ENCODE measurements at regions not wholly inside any gene's neighbourhood (a gene's known extent, or its start where the extent isn't known, plus 50 kb on each side); places are given as distances from the start of the nearest gene placed in this dataset.

DNA sequence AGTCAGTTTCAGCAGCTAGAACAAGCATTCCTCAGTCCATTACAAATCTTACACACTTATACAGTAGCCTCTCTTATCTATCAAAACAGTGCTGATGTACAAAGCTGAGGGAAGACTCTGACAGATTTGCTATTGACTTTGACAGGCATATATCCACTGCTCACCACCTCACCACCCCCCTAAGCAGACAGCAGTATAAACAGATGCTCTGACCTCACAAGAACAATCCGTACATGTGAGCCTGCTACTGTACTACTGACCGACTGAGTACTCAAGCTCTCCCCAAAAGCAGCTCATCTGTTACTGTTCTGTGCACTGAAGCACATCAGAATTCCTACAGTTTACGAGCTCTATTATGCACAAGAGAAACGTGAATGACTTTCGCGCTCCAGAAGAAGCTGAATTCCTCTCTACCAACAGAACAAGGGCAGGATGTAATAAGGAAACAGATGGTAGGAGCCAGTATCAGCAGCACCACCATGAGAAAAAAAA is 95.6 kb upstream of the PDE1A start:
- Histone ChIP-seq H3K4me3 (ENCODE audit: low read depth in 1 of 2, low read length in 2 of 2) (peak overlapping the region; percentile 41 to 53), H3K4me1 (ENCODE audit: control insufficient read depth in 1 of 2, insufficient read depth in 2 of 2, low read length in 2 of 2) (no peaks in the 10 kb centered on the region), H3K9me3 (ENCODE audit: control insufficient read depth in 1 of 2, low read length in 2 of 2) (no peaks in the 10 kb centered on the region), H3K27me3 (ENCODE audit: low read depth, low read length) (no peaks in the 10 kb centered on the region), H3K27ac (ENCODE audit: low read length) (no peak overlapping the region), H3K36me3 (ENCODE audit: control insufficient read depth in 1 of 2, insufficient read depth in 2 of 2, low read length in 2 of 2) (no peaks in the 10 kb centered on the region)

DNA sequence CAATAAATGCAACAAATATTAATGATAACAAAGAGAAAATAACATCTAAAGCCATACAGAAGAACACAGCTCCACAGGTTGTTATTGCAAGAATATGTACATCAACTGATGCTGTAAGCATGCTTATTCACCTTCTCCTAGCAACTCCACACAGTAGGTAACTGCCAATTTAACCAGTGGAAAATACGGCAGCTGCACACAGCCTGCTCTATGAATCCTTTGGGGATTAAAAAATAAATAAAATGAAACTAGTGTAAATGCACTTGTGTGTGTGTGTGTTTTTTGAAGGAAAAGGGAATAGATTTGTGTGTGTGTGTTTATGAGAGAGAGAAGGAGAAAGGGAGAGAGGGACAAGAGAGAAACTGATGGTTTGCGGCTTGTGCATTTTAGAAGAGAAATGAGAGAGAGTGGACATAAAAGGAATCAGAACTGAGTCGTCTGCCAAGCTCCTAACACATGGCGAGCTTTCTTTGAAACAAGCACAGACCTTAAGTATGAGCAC is 96.2 kb upstream of the PDE1A start:
- Histone ChIP-seq H3K9me3 (ENCODE audit: control insufficient read depth in 1 of 2, low read length in 2 of 2) (no peaks in the 10 kb centered on the region), H3K27ac (ENCODE audit: low read length) (no peak overlapping the region), H3K27me3 (ENCODE audit: low read depth, low read length) (no peaks in the 10 kb centered on the region), H3K4me3 (ENCODE audit: low read depth in 1 of 2, low read length in 2 of 2) (peak overlapping the region; percentile 41 to 53), H3K4me1 (ENCODE audit: control insufficient read depth in 1 of 2, insufficient read depth in 2 of 2, low read length in 2 of 2) (no peaks in the 10 kb centered on the region), H3K36me3 (ENCODE audit: control insufficient read depth in 1 of 2, insufficient read depth in 2 of 2, low read length in 2 of 2) (no peaks in the 10 kb centered on the region)

DNA sequence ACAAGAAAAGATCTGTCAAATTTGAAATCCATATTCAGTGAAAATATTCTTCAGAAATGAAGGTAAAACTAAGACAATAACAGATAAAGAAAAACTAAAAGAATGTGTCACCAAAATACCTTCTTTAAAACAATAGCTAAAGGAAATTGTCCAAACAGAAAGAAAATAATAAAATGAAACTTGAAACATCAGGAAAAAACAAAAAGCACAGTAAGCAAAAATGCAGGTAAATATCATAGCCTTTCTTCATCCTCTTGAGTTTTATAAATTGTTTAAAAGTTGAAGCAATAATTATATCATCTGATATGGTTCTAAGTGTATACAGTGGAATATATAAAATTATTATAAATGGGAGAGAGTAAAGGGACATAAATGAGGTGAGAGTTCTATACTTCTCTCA is 103.8 kb upstream of the PDE1A start:
- Histone ChIP-seq H3K27ac (ENCODE audit: low read length) (no peak overlapping the region), H3K4me1 (ENCODE audit: control insufficient read depth in 1 of 2, insufficient read depth in 2 of 2, low read length in 2 of 2) (no peaks in the 10 kb centered on the region), H3K9me3 (ENCODE audit: control insufficient read depth in 1 of 2, low read length in 2 of 2) (no peaks in the 10 kb centered on the region), H3K36me3 (ENCODE audit: control insufficient read depth in 1 of 2, insufficient read depth in 2 of 2, low read length in 2 of 2) (no peaks in the 10 kb centered on the region), H3K4me3 (ENCODE audit: low read depth in 1 of 2, low read length in 2 of 2) (no peak overlapping the region), H3K27me3 (ENCODE audit: low read depth, low read length) (no peaks in the 10 kb centered on the region)

DNA sequence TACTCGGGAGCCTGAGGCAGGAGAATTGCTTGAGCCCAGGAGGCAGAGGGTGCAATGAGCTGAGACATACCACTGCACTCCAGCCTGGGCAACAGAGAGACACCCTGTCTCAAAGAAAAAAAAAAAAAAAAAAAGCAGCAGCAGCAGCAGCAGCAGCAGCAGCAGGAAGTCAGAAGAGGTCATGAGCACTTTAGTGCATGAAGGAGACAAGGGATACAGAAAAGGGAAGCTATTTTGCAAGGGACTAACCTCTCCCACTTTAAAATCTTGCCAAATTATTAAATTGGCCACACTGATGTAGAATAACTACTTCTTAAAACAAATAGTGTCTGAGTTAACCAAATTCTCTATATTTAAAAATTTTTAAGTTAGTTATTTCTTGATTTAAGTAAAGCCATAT is 113.4 kb upstream of the PDE1A start:
- Histone ChIP-seq H3K36me3 (ENCODE audit: control insufficient read depth in 1 of 2, insufficient read depth in 2 of 2, low read length in 2 of 2) (no peaks in the 10 kb centered on the region), H3K9me3 (ENCODE audit: control insufficient read depth in 1 of 2, low read length in 2 of 2) (no peaks in the 10 kb centered on the region), H3K27me3 (ENCODE audit: low read depth, low read length) (no peaks in the 10 kb centered on the region), H3K4me1 (ENCODE audit: control insufficient read depth in 1 of 2, insufficient read depth in 2 of 2, low read length in 2 of 2) (peaks cover 0 to under 1% of the 10 kb centered on the region in 2 donors), H3K4me3 (ENCODE audit: low read depth in 1 of 2, low read length in 2 of 2) (no peak overlapping the region), H3K27ac (ENCODE audit: low read length) (no peak overlapping the region)

DNA sequence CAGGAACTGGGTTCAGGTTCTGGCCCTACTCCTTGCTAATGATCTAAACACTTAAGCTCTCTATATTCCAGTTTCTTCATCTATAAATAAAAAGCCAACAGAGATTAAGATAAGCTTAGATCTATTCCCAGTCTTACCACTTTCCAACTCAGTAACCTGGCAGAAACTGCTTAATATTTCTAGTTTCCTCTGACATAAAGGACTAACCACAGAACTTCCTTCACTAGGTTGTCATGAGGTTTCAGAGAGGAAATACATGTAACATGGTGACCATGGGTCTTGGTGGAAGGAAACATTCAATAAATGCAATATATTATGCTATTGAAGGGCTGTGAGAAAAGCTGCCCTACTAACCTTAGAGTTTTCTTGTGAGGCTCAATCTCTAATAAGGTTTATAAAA is 114.4 kb upstream of the PDE1A start:
- no peaks in the 10 kb centered on the region for H3K27me3 ChIP-seq (ENCODE audit: low read depth, low read length)
- no peak overlapping the region for H3K27ac ChIP-seq (ENCODE audit: low read length)
- H3K36me3 ChIP-seq (ENCODE audit: control insufficient read depth in 1 of 2, insufficient read depth in 2 of 2, low read length in 2 of 2): no peaks in the 10 kb centered on the region
- no peak overlapping the region for H3K4me3 ChIP-seq (ENCODE audit: low read depth in 1 of 2, low read length in 2 of 2)
- H3K9me3 ChIP-seq (ENCODE audit: control insufficient read depth in 1 of 2, low read length in 2 of 2): no peaks in the 10 kb centered on the region
- peaks cover 4 to 6% of the 10 kb centered on the region in 2 donors for H3K4me1 ChIP-seq (ENCODE audit: control insufficient read depth in 1 of 2, insufficient read depth in 2 of 2, low read length in 2 of 2)

DNA sequence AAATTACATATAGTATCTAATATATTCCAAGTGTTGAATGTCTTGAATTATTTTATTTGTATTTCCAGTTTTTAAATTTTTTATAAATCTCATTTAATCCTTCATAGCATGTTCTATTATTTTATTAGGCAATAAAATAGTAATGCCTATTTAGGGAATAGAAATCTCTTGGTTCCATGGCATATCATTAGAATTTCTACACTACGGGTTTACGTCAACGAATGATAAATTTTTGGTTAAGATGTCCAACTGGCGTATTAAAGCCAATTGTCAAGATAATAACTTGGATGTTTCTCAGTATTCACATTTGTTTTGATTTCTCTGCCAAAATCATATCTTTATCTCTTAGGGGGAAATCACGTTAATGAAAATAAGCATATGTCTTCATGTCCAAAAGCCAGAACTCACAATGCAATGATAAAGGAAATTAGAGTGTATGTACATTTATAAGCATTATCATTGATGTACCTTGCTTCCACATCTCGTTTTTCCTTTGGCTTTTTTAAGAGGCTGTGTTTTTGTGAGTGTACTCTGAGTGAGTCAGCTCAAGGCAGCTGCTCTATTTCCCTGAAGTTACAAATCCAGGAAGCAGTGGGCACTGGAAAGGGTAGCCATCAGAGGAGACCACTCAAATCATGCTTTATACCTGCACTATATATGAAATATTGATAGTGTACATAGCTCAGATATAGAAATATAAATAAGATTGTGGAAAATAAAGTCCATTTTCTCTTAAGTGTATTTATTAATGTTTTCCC is 115.8 kb upstream of the PDE1A start:
- no peak overlapping the region for H3K4me3 ChIP-seq (ENCODE audit: low read depth in 1 of 2, low read length in 2 of 2)
- no peaks in the 10 kb centered on the region for H3K27me3 ChIP-seq (ENCODE audit: low read depth, low read length)
- no peaks in the 10 kb centered on the region for H3K36me3 ChIP-seq (ENCODE audit: control insufficient read depth in 1 of 2, insufficient read depth in 2 of 2, low read length in 2 of 2)
- H3K9me3 ChIP-seq (ENCODE audit: control insufficient read depth in 1 of 2, low read length in 2 of 2): no peaks in the 10 kb centered on the region
- peaks cover 4 to 6% of the 10 kb centered on the region in 2 donors for H3K4me1 ChIP-seq (ENCODE audit: control insufficient read depth in 1 of 2, insufficient read depth in 2 of 2, low read length in 2 of 2)
- H3K27ac ChIP-seq (ENCODE audit: low read length): no peak overlapping the region

DNA sequence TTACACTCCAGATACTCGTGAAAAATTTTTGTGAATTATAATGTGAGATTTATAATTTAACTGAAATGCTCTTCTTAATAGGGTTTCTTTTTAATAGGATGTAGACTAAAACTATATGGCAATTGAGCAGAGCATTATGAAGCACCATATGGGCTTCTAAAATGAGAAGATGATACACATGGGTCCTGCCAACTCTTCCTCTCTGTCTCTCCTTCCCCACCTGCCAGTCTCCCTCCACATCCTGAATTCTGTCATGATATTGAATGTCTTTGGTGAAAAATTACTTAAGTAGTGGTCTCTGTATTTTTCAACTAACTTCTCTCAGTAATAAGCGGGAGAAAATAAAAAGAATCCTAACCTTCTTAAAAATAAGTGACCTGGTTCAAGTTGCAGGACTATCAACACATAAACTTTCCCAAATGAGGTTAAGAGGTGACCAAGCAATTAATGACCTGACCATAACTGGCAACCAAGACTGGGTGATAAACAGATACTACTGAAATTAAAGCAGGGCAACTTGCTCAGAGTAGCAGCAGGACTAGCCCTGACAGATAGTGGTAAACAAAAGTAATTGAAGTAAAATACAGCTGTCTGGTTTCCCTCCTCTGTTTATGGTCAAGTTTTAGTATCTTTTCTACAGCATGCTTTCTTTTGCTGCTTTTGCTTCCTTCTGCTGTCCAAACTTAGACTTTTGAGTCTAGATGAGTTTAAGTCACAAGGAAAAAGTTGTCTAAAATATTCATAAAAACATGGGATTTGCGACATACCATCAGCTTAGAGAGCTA is 117.1 kb upstream of the PDE1A start:
- H3K4me1 ChIP-seq (ENCODE audit: control insufficient read depth in 1 of 2, insufficient read depth in 2 of 2, low read length in 2 of 2): peaks cover 4 to 10% of the 10 kb centered on the region in 2 donors
- H3K27ac ChIP-seq (ENCODE audit: low read length): peak overlapping the region; percentile 4
- no peaks in the 10 kb centered on the region for H3K9me3 ChIP-seq (ENCODE audit: control insufficient read depth in 1 of 2, low read length in 2 of 2)
- no peak overlapping the region for H3K4me3 ChIP-seq (ENCODE audit: low read depth in 1 of 2, low read length in 2 of 2)
- no peaks in the 10 kb centered on the region for H3K27me3 ChIP-seq (ENCODE audit: low read depth, low read length)
- H3K36me3 ChIP-seq (ENCODE audit: control insufficient read depth in 1 of 2, insufficient read depth in 2 of 2, low read length in 2 of 2): no peaks in the 10 kb centered on the region

DNA sequence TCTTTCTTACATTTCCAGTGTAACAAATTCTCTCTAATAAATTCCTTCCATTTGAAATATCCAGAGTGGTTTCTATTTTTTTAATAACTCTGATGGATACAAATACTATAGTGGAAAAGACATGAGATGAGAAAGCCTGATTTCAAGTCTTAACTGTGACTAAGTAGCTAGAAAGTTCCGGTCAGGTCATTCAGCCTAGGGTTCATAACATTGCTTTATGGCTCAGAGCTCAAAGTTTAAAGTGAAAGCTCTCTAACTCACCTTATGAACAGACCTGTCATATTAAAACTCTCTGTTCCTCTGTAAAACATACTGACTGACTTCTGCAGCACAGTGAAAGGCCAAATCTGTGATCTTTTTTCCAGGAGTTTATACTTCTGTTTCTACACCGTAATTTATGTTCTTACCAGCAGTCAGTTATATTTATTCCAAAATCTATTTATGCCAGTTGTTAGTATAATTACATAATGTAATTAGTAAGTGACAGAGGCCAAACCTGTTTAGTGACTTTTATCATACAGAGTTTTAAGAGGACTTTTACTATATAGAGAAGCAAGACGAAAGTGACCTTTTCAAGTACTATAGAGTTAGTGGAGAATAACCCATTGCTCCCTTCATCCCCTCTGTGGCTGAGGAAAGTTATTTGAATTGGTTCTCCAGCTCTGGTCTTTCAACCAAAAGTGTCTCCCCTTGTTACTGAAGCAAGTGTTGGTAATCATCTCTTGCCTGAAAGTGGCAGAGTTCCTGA is 118.8 kb upstream of the PDE1A start:
- Histone ChIP-seq H3K4me1 (ENCODE audit: control insufficient read depth in 1 of 2, insufficient read depth in 2 of 2, low read length in 2 of 2) (peaks cover 4 to 10% of the 10 kb centered on the region in 2 donors), H3K27me3 (ENCODE audit: low read depth, low read length) (no peaks in the 10 kb centered on the region), H3K9me3 (ENCODE audit: control insufficient read depth in 1 of 2, low read length in 2 of 2) (no peaks in the 10 kb centered on the region), H3K4me3 (ENCODE audit: low read depth in 1 of 2, low read length in 2 of 2) (no peak overlapping the region), H3K27ac (ENCODE audit: low read length) (peak overlapping the region; percentile 25), H3K36me3 (ENCODE audit: control insufficient read depth in 1 of 2, insufficient read depth in 2 of 2, low read length in 2 of 2) (no peaks in the 10 kb centered on the region)

DNA sequence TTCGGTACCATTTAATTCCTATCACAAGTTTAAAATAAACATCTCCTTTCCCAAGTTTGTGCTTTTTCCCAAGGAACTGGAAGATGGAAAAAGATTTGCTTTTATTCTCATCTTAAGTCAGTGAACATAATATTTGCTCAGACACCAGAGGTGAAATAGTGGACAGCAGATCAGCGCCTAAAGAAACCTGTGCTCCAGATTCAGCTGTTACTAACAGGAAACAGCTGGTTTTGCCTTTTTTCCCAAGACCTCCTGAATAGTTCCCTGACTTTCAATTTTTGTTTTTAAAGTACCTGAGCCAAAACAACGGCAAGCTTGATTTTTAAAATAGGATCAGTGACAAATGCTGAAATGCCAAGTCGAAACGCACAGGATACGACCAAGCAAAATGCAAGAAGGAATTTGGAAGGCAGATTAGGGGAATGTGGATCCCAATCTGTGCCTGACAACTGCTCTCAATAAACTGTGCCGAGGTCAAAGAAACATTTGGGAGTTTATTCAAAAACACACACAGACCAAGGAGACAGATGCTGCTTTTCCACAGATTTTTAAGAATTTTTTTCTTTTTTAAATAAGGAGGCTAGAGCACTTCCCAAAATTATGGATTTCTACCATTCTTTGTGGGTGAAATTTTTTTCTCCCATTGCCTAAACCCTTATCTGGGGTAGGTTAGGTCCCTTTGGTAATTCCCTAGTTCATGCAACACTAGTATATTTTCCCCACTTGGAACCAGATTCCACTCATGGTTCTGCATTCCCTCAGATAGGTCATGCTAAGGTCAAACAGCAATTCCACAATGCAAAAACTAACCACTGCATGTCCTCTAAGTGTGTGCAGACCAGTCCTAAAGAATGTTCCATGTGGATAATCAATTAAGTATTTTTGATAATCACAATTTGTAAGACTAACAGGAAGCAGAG is 121.5 kb upstream of the PDE1A start:
- Histone ChIP-seq H3K36me3 (ENCODE audit: control insufficient read depth in 1 of 2, insufficient read depth in 2 of 2, low read length in 2 of 2) (no peaks in the 10 kb centered on the region), H3K27me3 (ENCODE audit: low read depth, low read length) (no peaks in the 10 kb centered on the region), H3K27ac (ENCODE audit: low read length) (peak overlapping the region; percentile 18), H3K4me3 (ENCODE audit: low read depth in 1 of 2, low read length in 2 of 2) (peak overlapping the region in 1 of 2 donors; percentile 3), H3K4me1 (ENCODE audit: control insufficient read depth in 1 of 2, insufficient read depth in 2 of 2, low read length in 2 of 2) (peaks cover 4 to 10% of the 10 kb centered on the region in 2 donors), H3K9me3 (ENCODE audit: control insufficient read depth in 1 of 2, low read length in 2 of 2) (no peaks in the 10 kb centered on the region)

DNA sequence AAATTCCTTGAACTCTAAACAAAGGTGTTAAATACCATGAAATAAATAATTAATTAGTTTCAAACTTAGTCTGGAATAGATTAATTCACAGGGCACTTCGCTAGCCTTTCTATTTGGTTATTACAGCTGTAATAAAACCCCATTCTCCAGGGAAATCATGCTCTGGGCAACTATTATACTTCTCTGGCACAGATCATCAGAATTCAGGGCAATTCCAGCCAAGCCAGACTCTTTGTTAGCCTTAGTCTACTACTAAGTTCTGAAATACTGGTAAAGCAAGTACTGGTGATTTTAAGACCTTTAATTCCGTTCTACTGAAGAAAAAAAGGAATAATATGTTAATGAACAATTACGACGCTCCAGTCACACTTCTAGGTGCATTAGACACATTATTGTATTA is 123.4 kb upstream of the PDE1A start:
- Histone ChIP-seq H3K36me3 (ENCODE audit: control insufficient read depth in 1 of 2, insufficient read depth in 2 of 2, low read length in 2 of 2) (no peaks in the 10 kb centered on the region), H3K27me3 (ENCODE audit: low read depth, low read length) (no peaks in the 10 kb centered on the region), H3K4me3 (ENCODE audit: low read depth in 1 of 2, low read length in 2 of 2) (no peak overlapping the region), H3K9me3 (ENCODE audit: control insufficient read depth in 1 of 2, low read length in 2 of 2) (no peaks in the 10 kb centered on the region), H3K27ac (ENCODE audit: low read length) (no peak overlapping the region), H3K4me1 (ENCODE audit: control insufficient read depth in 1 of 2, insufficient read depth in 2 of 2, low read length in 2 of 2) (peaks cover 3 to 10% of the 10 kb centered on the region in 2 donors)
